ENCODE measurements at regions not wholly inside any gene's neighbourhood (a gene's known extent, or its start where the extent isn't known, plus 50 kb on each side); places are given as distances from the start of the nearest gene placed in this dataset.

DNA sequence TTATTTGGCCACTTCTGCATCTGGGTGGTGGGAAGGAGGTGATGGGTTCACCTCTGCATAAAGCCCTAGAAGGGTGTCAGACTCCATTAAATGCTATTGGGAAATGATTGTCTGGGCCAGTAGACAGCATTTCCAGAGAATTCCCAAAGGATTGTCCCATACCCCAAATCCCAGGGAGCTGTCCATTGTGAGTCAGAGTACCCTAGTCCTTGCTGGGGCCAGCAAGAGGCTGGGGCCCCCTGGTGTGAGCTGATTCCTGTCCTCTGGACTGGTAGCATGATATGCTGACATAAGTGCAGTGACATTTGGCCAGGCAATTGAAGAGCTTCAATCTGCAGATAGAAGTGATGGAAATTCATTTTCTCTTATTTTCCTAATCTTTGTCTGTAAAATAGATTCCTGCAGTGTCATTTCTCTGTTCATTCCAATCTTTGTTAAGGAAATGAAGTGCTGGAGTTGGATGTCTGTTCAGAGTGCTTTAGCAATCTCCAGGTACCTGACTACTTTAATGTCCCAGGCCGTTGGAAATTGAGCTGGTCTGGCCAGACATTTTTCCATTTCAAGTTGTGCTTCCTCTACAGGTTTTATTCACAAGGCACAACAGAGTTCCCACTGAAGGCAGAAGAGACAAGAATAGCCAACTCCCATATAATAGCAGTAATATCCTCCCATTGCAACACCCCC lies 91.2 kb downstream of the RPLP1 start:
- no peak overlapping the region for H3K4me3 ChIP-seq (ENCODE audit: low read depth, low read length)
- TF ChIP-seq, protein P1, sequence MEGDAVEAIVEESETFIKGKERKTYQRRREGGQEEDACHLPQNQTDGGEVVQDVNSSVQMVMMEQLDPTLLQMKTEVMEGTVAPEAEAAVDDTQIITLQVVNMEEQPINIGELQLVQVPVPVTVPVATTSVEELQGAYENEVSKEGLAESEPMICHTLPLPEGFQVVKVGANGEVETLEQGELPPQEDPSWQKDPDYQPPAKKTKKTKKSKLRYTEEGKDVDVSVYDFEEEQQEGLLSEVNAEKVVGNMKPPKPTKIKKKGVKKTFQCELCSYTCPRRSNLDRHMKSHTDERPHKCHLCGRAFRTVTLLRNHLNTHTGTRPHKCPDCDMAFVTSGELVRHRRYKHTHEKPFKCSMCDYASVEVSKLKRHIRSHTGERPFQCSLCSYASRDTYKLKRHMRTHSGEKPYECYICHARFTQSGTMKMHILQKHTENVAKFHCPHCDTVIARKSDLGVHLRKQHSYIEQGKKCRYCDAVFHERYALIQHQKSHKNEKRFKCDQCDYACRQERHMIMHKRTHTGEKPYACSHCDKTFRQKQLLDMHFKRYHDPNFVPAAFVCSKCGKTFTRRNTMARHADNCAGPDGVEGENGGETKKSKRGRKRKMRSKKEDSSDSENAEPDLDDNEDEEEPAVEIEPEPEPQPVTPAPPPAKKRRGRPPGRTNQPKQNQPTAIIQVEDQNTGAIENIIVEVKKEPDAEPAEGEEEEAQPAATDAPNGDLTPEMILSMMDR (IDR thresholded peaks at IDR 0.05; ENCODE audit: low read depth, low read length): no peak

DNA sequence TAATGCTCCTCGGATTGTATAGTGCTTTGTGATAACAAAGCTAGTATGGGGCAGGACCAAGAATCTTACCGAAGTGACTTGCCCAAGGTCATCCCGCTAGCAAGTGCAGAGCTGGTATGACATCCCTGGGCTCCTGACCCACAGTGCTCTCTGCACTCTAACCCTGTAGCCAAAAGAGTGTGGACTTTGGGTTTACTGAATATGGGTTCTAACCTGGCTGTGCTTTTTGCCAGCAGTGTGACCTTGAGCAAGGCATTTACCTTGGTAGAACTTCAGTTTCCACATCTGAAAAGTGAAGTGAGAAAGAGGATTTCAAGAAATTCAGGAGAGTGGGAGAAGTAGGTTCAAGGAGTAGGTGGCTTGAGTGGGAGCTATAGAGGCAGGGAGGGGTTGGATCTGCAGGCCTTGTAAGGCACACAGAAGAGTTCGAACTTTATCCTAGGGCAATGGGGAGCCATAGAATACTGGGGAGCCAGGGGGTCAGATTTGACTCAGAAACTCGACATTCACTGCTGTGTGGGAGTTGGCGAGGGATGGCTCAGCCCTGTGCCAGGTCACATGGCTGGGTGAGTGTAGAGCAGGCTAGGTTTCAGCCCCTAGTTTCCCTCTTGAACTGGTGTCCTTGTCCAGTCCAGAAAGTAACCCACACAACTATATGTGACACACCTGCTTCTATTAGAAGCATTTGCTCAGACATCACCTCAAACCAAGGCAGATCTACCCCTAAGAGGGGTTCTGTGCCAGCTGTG lies 91.9 kb downstream of the RPLP1 start:
- no peak overlapping the region for H3K4me3 ChIP-seq (ENCODE audit: low read depth, low read length)
- TF ChIP-seq, protein P1 (IDR thresholded peaks at IDR 0.05; ENCODE audit: low read depth, low read length): no peak

DNA sequence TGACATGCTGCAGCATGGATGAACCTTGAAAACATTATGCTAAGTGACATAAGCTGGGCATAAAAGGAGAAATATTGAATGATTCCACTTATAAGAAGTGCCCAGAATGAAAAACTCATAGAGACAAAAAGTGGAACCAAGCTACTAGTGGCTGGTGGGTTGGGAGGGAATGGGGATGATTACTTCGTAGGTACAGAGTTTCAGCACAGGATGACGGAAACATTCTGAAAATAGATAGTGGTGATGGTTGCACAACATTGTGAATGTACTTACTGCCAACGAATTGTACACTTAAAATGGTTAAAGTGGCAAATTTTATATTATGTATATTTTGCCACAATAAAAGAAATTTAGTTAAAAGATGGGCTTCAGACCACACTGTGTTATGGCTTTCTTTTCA lies 93.6 kb downstream of the RPLP1 start:
- TF ChIP-seq, protein P1 (IDR thresholded peaks at IDR 0.05; ENCODE audit: low read depth, low read length): no peak
- H3K4me3 ChIP-seq (ENCODE audit: low read depth, low read length): no peak overlapping the region

DNA sequence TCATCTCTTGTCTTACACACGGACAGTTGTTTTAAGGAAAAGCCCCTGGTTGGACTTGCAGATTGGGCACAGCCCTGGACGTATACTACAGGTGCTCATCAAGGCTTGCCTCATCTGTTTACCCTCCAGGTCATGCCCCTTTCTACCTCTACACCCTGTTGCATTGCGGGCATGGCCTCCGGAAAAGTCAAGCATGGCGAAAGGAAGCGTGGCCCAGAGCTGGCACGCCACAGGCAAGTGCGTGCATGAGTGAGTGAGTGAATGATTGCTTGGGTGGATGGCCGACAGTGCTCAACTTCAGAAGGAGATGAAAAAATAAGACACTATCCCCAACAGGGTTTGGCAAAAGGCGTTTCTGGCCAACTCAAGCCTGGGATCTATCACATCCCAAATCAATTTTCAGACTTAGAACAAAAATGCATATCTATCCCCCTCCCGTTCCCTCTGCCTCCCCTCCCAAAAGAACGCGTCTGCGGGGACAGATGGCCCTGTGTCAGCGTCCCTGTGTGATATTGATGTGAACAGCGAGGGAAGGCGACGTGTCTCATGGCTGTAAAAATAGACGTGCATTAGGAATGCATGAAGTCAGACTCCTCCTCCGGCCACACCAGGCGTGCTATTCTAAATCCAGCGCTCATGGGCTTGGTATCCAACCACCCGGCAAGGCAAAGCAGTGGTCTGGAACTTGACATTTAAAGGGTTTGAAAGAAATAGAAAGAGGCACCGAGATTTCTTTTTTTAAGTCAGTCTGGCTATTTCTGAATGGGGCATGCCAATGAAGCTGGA lies 96.0 kb downstream of the RPLP1 start:
- no peak overlapping the region for H3K4me3 ChIP-seq (ENCODE audit: low read depth, low read length)
- TF ChIP-seq, protein P1 (IDR thresholded peaks at IDR 0.05; ENCODE audit: low read depth, low read length): no peak

DNA sequence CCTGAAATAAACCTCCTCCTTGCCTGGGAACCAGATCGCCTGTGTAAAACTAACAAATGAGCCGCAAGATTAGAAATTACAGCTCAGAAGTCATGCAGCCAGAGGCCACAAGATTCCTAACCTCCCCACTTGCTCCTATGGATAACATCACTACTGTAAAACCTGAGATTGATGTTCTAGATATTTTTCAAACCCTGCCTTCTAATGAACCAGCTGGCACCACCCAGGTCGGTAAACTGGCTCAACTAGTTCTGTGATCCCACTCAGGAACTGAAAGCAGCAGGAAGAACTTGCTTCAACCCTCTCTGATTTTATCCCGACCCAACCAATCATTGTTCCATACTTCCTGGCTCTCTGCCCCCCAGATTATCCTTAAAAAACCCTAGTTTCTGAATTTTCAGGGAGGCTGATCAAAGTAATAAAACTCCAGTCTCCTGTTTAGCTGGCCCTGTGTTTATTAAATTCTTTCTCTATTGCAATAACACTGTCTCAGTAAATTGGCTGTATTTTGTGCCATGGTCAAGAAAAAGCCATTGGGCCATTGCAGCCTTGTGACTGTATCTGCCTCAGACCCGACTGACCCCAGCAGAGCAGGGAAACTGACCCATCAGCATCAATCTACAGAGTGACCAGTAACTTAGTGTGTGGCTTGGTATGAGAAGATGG lies 98.9 kb downstream of the RPLP1 start:
- TF ChIP-seq, protein P1 (IDR thresholded peaks at IDR 0.05; ENCODE audit: low read depth, low read length): no peak
- H3K4me3 ChIP-seq (ENCODE audit: low read depth, low read length): no peak overlapping the region

DNA sequence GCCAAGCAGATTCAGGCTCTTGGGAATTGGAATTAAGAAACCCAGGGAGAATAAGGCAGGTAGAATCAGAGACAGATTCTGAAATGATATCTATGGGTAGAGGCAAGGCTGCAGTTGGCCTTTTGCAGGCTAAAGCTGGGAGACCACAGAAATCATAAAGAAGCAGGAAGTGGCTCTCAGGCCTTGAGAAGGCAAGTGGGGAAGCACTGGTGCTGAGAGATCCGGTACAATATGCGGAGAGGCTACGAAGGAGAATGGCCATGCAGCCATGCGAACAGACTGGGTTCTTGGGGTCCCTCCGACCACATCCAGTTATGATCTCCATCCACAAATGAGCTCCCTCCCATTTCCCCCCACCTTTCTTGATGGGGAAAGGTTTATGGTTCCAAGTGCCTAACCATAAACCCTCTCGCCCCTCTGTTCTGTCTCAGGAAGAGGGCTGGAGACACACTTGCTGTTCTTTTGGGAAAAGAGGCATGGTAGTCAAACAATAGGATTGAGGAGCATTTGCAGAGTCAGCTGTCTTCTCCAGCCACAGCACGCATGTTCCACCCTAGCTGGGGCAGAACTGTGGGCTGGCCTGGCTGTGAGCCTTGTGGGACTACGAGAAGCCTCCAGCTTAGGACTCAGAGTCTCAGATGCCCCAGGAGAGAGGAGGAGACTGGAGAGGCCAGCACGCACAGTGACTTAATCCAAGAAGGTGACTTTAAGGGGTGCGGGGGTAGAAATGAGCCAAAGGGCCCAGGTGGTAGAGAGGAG lies 99.6 kb downstream of the RPLP1 start:
- TF ChIP-seq, protein P1 (IDR thresholded peaks at IDR 0.05; ENCODE audit: low read depth, low read length): no peak
- H3K4me3 ChIP-seq (ENCODE audit: low read depth, low read length): no peak overlapping the region
